HG03571 (cell line): ENCODE measurements at regions not wholly inside any gene's neighbourhood (a gene's known extent, or its start where the extent isn't known, plus 50 kb on each side); places are given as distances from the start of the nearest gene placed in this dataset.
"Not testable (repeated sequence)": the region's sequence is repeated elsewhere in the genome, so short reads cannot be mapped to it uniquely, and the experiment has no call there.

Experiments
- ATAC-seq: cut with Tn5 transposase; IDR thresholded peaks from one replicate; pipeline ENCODE4 v1.9.1; 2021; ENCODE audit not compliant: unreplicated experiment

- no peak for ATAC-seq
These were observed 466.3 kb downstream of the GADD45G start for GRCh38 chr9:90070931-90071660.

GRCh38 chr9:90073186-90073945 is 468.6 kb downstream of the GADD45G start:
- ATAC-seq: no peak

- no peak for ATAC-seq
These were observed 469.6 kb downstream of the GADD45G start for GRCh38 chr9:90074316-90074962.

- not testable (repeated sequence) for ATAC-seq
These were observed 472.8 kb downstream of the GADD45G start for GRCh38 chr9:90077598-90077997.

GRCh38 chr9:90078988-90079421 is 474.2 kb downstream of the GADD45G start:
- no peak for ATAC-seq

GRCh38 chr9:90085633-90086032 is 480.8 kb downstream of the GADD45G start:
- no peak for ATAC-seq

GRCh38 chr9:90086101-90086511 is 481.3 kb downstream of the GADD45G start:
- no peak for ATAC-seq

- no peak for ATAC-seq
These were observed 483.6 kb downstream of the GADD45G start for GRCh38 chr9:90088434-90088833.

- no peak for ATAC-seq
These were observed 484.0 kb downstream of the GADD45G start for GRCh38 chr9:90088856-90089255.

- no peak for ATAC-seq
These were observed 486.2 kb downstream of the GADD45G start for GRCh38 chr9:90090997-90091396.

GRCh38 chr9:90092508-90092907 is 487.7 kb downstream of the GADD45G start:
- no peak for ATAC-seq

- ATAC-seq: no peak
These were observed 490.9 kb downstream of the GADD45G start for GRCh38 chr9:90095682-90096081.

GRCh38 chr9:90097237-90097636 is 492.4 kb downstream of the GADD45G start:
- ATAC-seq: no peak

- ATAC-seq: no peak
These were observed 493.6 kb downstream of the GADD45G start for GRCh38 chr9:90098408-90098807.

- ATAC-seq: no peak
These were observed 494.6 kb downstream of the GADD45G start for GRCh38 chr9:90099262-90099963.

- ATAC-seq: no peak
These were observed 495.2 kb downstream of the GADD45G start for GRCh38 chr9:90100014-90100413.

GRCh38 chr9:90102292-90102901 is 497.6 kb downstream of the GADD45G start:
- peak; percentile 87 for ATAC-seq

GRCh38 chr9:90103771-90104170 is 499.0 kb downstream of the GADD45G start:
- no peak for ATAC-seq

- ATAC-seq: no peak
These were observed 501.0 kb downstream of the GADD45G start for GRCh38 chr9:90105773-90106172.

GRCh38 chr9:90107040-90107725 is 502.4 kb downstream of the GADD45G start:
- ATAC-seq: no peak
